ENCODE measurements at regions not wholly inside any gene's neighbourhood (a gene's known extent, or its start where the extent isn't known, plus 50 kb on each side); places are given as distances from the start of the nearest gene placed in this dataset.

DNA sequence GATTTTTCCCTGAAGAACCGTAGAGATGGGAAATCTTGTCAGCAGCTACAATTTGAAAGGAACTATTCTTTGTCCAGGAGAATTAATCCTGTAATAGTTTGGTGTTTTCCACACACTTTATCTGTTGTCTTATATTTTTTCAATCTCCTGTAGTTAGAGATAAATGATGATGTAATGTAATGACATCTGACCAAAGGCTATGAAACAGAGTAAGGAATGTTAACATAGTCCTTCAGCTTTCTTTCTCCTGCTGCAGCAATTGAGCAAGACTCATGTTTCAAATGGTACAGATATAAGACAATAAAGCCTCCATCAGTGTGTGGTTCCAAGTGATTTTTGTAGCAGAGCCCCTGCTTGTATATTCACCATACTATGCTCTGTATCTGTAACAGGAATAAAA lies 1028.4 kb downstream of the SI start:
- Histone ChIP-seq H3K27me3 (replicated peaks in 1 of 2; ENCODE audit: control insufficient read depth in 2 of 2, extremely low read depth in 1 of 2, insufficient read depth in 2 of 2, low read length in 1 of 2) (no peaks in the 10 kb centered on the region), H3K4me1 (ENCODE audit: control insufficient read depth in 1 of 2, extremely low read depth in 1 of 2, insufficient read depth in 2 of 2, low read length in 2 of 2) (no peaks in the 10 kb centered on the region), H3K27ac (ENCODE audit: low read length) (no peak overlapping the region), H3K9me3 (no peaks in the 10 kb centered on the region), H3K36me3 (ENCODE audit: control insufficient read depth in 2 of 2, extremely low read depth in 1 of 2, insufficient read depth in 1 of 2, low read length in 1 of 2) (no peaks in the 10 kb centered on the region), H3K4me3 (ENCODE audit: control insufficient read depth in 1 of 2, extremely low read depth in 1 of 2, low read length in 1 of 2) (no peak overlapping the region)
- Mint-ChIP-seq H3K4me3 (no peak overlapping the region), H3K4me1 (no peaks in the 10 kb centered on the region), H3K27ac (no peak overlapping the region), H3K36me3 (no peaks in the 10 kb centered on the region), H3K27me3 (no peaks in the 10 kb centered on the region), H3K9me3 (peaks cover under 1 to 9% (median 3%) of the 10 kb centered on the region in 3 donors)
- WGBS (ENCODE audit: insufficient coverage), result no CpG with 5 or more reads among the region's 1 CpG
- ATAC-seq (replicated peaks in 1 of 4), result no peak
- CTCF ChIA-PET, result no interaction called here
- no peak for DNase-seq
- POLR2A ChIA-PET, result no interaction called here

GRCh38 chr3:164048451-164048850 lies 1029.8 kb downstream of the SI start:
- DNase-seq (no peak), ATAC-seq (replicated peaks in 1 of 4) (no peak)
- WGBS (ENCODE audit: insufficient coverage), result no CpG with 5 or more reads among the region's 4 CpGs
- no peaks in the 10 kb centered on the region for H3K27me3 ChIP-seq (replicated peaks in 1 of 2; ENCODE audit: control insufficient read depth in 2 of 2, extremely low read depth in 1 of 2, insufficient read depth in 2 of 2, low read length in 1 of 2)
- H3K36me3 ChIP-seq (ENCODE audit: control insufficient read depth in 2 of 2, extremely low read depth in 1 of 2, insufficient read depth in 1 of 2, low read length in 1 of 2), result no peaks in the 10 kb centered on the region
- Mint-ChIP-seq H3K9me3 (peaks cover 0 to 8% (median 5%) of the 10 kb centered on the region in 3 donors), H3K4me1 (no peaks in the 10 kb centered on the region), H3K36me3 (no peaks in the 10 kb centered on the region), H3K27me3 (no peaks in the 10 kb centered on the region), H3K4me3 (no peak overlapping the region), H3K27ac (no peak overlapping the region)
- ChIA-PET CTCF (no interaction called here), POLR2A (no interaction called here)
- no peaks in the 10 kb centered on the region for H3K4me1 ChIP-seq (ENCODE audit: control insufficient read depth in 1 of 2, extremely low read depth in 1 of 2, insufficient read depth in 2 of 2, low read length in 2 of 2)
- H3K4me3 ChIP-seq (ENCODE audit: control insufficient read depth in 1 of 2, extremely low read depth in 1 of 2, low read length in 1 of 2), result no peak overlapping the region
- no peaks in the 10 kb centered on the region for H3K9me3 ChIP-seq
- no peak overlapping the region for H3K27ac ChIP-seq (ENCODE audit: low read length)

DNA sequence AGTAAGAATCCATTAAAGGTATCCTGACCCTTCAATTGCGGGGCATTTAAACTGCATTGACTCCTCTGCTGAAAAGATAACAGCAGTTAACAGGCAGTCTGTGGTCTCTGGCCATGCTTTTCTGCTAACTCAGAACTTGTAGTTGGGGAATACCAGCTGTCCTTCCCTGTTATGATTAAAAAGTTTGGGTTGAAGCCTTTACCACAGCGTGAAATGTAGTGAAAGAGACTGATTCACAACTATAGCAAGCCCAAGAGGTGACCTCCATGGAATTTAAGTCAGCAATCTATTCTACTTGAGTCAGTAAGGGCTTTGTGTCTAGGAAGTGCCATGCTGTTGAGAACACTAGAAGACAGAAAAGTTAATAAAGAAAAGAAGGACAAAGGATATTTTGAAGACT lies 1037.3 kb downstream of the SI start:
- WGBS (ENCODE audit: insufficient coverage), result 90% methylated on average over 1 of the region's 2 CpGs
- CTCF ChIA-PET, result no interaction called here
- no peak overlapping the region for H3K4me3 Mint-ChIP-seq
- H3K27me3 Mint-ChIP-seq, result no peaks in the 10 kb centered on the region
- peaks cover 5 to 12% (median 5%) of the 10 kb centered on the region in 3 donors for H3K9me3 Mint-ChIP-seq
- DNase-seq (no peak), ATAC-seq (replicated peaks in 1 of 4) (no peak)
- POLR2A ChIA-PET, result no interaction called here
- H3K27ac Mint-ChIP-seq, result no peak overlapping the region
- no peaks in the 10 kb centered on the region for H3K4me1 Mint-ChIP-seq
- Histone ChIP-seq H3K27ac (ENCODE audit: low read length) (no peak overlapping the region), H3K4me1 (ENCODE audit: control insufficient read depth in 1 of 2, extremely low read depth in 1 of 2, insufficient read depth in 2 of 2, low read length in 2 of 2) (no peaks in the 10 kb centered on the region), H3K36me3 (ENCODE audit: control insufficient read depth in 2 of 2, extremely low read depth in 1 of 2, insufficient read depth in 1 of 2, low read length in 1 of 2) (no peaks in the 10 kb centered on the region), H3K27me3 (replicated peaks in 1 of 2; ENCODE audit: control insufficient read depth in 2 of 2, extremely low read depth in 1 of 2, insufficient read depth in 2 of 2, low read length in 1 of 2) (no peaks in the 10 kb centered on the region), H3K9me3 (no peaks in the 10 kb centered on the region), H3K4me3 (ENCODE audit: control insufficient read depth in 1 of 2, extremely low read depth in 1 of 2, low read length in 1 of 2) (no peak overlapping the region)
- H3K36me3 Mint-ChIP-seq, result no peaks in the 10 kb centered on the region

- ATAC-seq (replicated peaks in 1 of 4) (no peak), DNase-seq (no peak)
- H3K27ac Mint-ChIP-seq, result no peak overlapping the region
- no peaks in the 10 kb centered on the region for H3K27me3 ChIP-seq (replicated peaks in 1 of 2; ENCODE audit: control insufficient read depth in 2 of 2, extremely low read depth in 1 of 2, insufficient read depth in 2 of 2, low read length in 1 of 2)
- no peaks in the 10 kb centered on the region for H3K36me3 ChIP-seq (ENCODE audit: control insufficient read depth in 2 of 2, extremely low read depth in 1 of 2, insufficient read depth in 1 of 2, low read length in 1 of 2)
- no peak overlapping the region for H3K4me3 Mint-ChIP-seq
- no peaks in the 10 kb centered on the region for H3K4me1 Mint-ChIP-seq
- WGBS (ENCODE audit: insufficient coverage), result 100% methylated on average over 1 of the region's 4 CpGs
- H3K9me3 ChIP-seq, result no peaks in the 10 kb centered on the region
- H3K27ac ChIP-seq (ENCODE audit: low read length), result no peak overlapping the region
- H3K4me1 ChIP-seq (ENCODE audit: control insufficient read depth in 1 of 2, extremely low read depth in 1 of 2, insufficient read depth in 2 of 2, low read length in 2 of 2), result no peaks in the 10 kb centered on the region
- H3K4me3 ChIP-seq (ENCODE audit: control insufficient read depth in 1 of 2, extremely low read depth in 1 of 2, low read length in 1 of 2), result no peak overlapping the region
- POLR2A ChIA-PET, result no interaction called here
- CTCF ChIA-PET, result no interaction called here
- no peaks in the 10 kb centered on the region for H3K36me3 Mint-ChIP-seq
- peaks cover under 1 to 11% (median 10%) of the 10 kb centered on the region in 3 donors for H3K9me3 Mint-ChIP-seq
- no peaks in the 10 kb centered on the region for H3K27me3 Mint-ChIP-seq
Measured at GRCh38 chr3:164030194-164030593, 1048.1 kb downstream of the SI start.

- ChIA-PET POLR2A (no interaction called here), CTCF (no interaction called here)
- no peaks in the 10 kb centered on the region for H3K27me3 ChIP-seq (replicated peaks in 1 of 2; ENCODE audit: control insufficient read depth in 2 of 2, extremely low read depth in 1 of 2, insufficient read depth in 2 of 2, low read length in 1 of 2)
- no peaks in the 10 kb centered on the region for H3K27me3 Mint-ChIP-seq
- H3K36me3 Mint-ChIP-seq, result no peaks in the 10 kb centered on the region
- no peaks in the 10 kb centered on the region for H3K36me3 ChIP-seq (ENCODE audit: control insufficient read depth in 2 of 2, extremely low read depth in 1 of 2, insufficient read depth in 1 of 2, low read length in 1 of 2)
- no peak overlapping the region for H3K4me3 Mint-ChIP-seq
- 83% methylated on average over 9 of the region's 10 CpGs for WGBS (ENCODE audit: insufficient coverage)
- no peaks in the 10 kb centered on the region for H3K9me3 ChIP-seq
- no peaks in the 10 kb centered on the region for H3K4me1 Mint-ChIP-seq
- no peak overlapping the region for H3K27ac Mint-ChIP-seq
- no peak overlapping the region for H3K4me3 ChIP-seq (ENCODE audit: control insufficient read depth in 1 of 2, extremely low read depth in 1 of 2, low read length in 1 of 2)
- no peak overlapping the region for H3K27ac ChIP-seq (ENCODE audit: low read length)
- ATAC-seq (replicated peaks in 1 of 4) (no peak), DNase-seq (no peak)
- peaks cover 11 to 12% (median 11%) of the 10 kb centered on the region in 3 donors for H3K9me3 Mint-ChIP-seq
- no peaks in the 10 kb centered on the region for H3K4me1 ChIP-seq (ENCODE audit: control insufficient read depth in 1 of 2, extremely low read depth in 1 of 2, insufficient read depth in 2 of 2, low read length in 2 of 2)
Measured at GRCh38 chr3:164024786-164025185, 1053.5 kb downstream of the SI start.

GRCh38 chr3:164023480-164023879 lies 1054.8 kb downstream of the SI start:
- Mint-ChIP-seq H3K27ac (no peak overlapping the region), H3K4me1 (no peaks in the 10 kb centered on the region), H3K36me3 (no peaks in the 10 kb centered on the region), H3K27me3 (no peaks in the 10 kb centered on the region), H3K4me3 (no peak overlapping the region), H3K9me3 (peaks cover 11 to 12% (median 11%) of the 10 kb centered on the region in 3 donors)
- Histone ChIP-seq H3K9me3 (no peaks in the 10 kb centered on the region), H3K4me1 (ENCODE audit: control insufficient read depth in 1 of 2, extremely low read depth in 1 of 2, insufficient read depth in 2 of 2, low read length in 2 of 2) (no peaks in the 10 kb centered on the region), H3K27me3 (replicated peaks in 1 of 2; ENCODE audit: control insufficient read depth in 2 of 2, extremely low read depth in 1 of 2, insufficient read depth in 2 of 2, low read length in 1 of 2) (no peaks in the 10 kb centered on the region), H3K4me3 (ENCODE audit: control insufficient read depth in 1 of 2, extremely low read depth in 1 of 2, low read length in 1 of 2) (no peak overlapping the region), H3K27ac (ENCODE audit: low read length) (no peak overlapping the region), H3K36me3 (ENCODE audit: control insufficient read depth in 2 of 2, extremely low read depth in 1 of 2, insufficient read depth in 1 of 2, low read length in 1 of 2) (no peaks in the 10 kb centered on the region)
- DNase-seq, result no peak
- ATAC-seq (replicated peaks in 1 of 4), result no peak
- WGBS (ENCODE audit: insufficient coverage), result 90% methylated on average over 4 of the region's 4 CpGs
- CTCF ChIA-PET, result no interaction called here
- POLR2A ChIA-PET, result no interaction called here

GRCh38 chr3:164018500-164018899 lies 1059.8 kb downstream of the SI start:
- ChIA-PET CTCF (no interaction called here), POLR2A (no interaction called here)
- Mint-ChIP-seq H3K27ac (no peak overlapping the region), H3K27me3 (no peaks in the 10 kb centered on the region), H3K4me1 (no peaks in the 10 kb centered on the region), H3K9me3 (peaks cover 0 to 1% (median 0%) of the 10 kb centered on the region in 3 donors), H3K4me3 (no peak overlapping the region), H3K36me3 (no peaks in the 10 kb centered on the region)
- WGBS (ENCODE audit: insufficient coverage), result 92% methylated on average over 6 of the region's 9 CpGs
- Histone ChIP-seq H3K4me1 (ENCODE audit: control insufficient read depth in 1 of 2, extremely low read depth in 1 of 2, insufficient read depth in 2 of 2, low read length in 2 of 2) (no peaks in the 10 kb centered on the region), H3K9me3 (no peaks in the 10 kb centered on the region), H3K36me3 (ENCODE audit: control insufficient read depth in 2 of 2, extremely low read depth in 1 of 2, insufficient read depth in 1 of 2, low read length in 1 of 2) (no peaks in the 10 kb centered on the region), H3K27me3 (replicated peaks in 1 of 2; ENCODE audit: control insufficient read depth in 2 of 2, extremely low read depth in 1 of 2, insufficient read depth in 2 of 2, low read length in 1 of 2) (no peaks in the 10 kb centered on the region), H3K4me3 (ENCODE audit: control insufficient read depth in 1 of 2, extremely low read depth in 1 of 2, low read length in 1 of 2) (no peak overlapping the region), H3K27ac (ENCODE audit: low read length) (no peak overlapping the region)
- ATAC-seq (replicated peaks in 1 of 4), result no peak
- DNase-seq, result no peak

All from T-cell (primary cell).